AG09319 (cell line): ENCODE measurements at regions not wholly inside any gene's neighbourhood (a gene's known extent, or its start where the extent isn't known, plus 50 kb on each side); places are given as distances from the start of the nearest gene placed in this dataset.

Experiments
- DNase-seq: peaks from one replicate; pipeline ENCODE4 v3.0.0-alpha.2; 2010; ENCODE audit warnings: low read depth; ENCODE audit errors: extremely low read depth
- TF ChIP-seq, protein P1 (sequence below): IDR thresholded peaks from 2 replicates; pipeline ENCODE4 v1.5.1; 2011; ENCODE audit warnings: low read depth, mild to moderate bottlenecking, inconsistent platforms, low read length, moderate library complexity

DNA sequence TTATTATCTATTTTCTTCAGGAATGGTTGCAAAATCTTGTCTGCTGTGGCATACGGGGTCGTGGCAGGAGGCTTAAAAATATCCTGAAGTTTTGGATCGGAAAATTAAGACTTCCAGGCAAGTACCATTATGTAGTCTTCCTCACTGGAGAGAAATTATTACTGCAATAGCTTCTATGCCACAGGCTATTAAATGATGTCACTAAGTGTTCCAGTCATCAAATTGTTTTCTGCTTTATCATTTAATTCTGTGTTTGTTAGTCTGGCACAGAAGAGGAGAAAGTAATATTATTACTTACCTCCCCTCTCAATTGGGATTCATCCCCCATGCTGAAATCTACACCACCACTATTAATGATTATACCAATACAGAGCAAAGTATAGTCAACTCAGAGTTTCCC lies 378.2 kb upstream of the ALCAM start:
- TF ChIP-seq, protein P1, sequence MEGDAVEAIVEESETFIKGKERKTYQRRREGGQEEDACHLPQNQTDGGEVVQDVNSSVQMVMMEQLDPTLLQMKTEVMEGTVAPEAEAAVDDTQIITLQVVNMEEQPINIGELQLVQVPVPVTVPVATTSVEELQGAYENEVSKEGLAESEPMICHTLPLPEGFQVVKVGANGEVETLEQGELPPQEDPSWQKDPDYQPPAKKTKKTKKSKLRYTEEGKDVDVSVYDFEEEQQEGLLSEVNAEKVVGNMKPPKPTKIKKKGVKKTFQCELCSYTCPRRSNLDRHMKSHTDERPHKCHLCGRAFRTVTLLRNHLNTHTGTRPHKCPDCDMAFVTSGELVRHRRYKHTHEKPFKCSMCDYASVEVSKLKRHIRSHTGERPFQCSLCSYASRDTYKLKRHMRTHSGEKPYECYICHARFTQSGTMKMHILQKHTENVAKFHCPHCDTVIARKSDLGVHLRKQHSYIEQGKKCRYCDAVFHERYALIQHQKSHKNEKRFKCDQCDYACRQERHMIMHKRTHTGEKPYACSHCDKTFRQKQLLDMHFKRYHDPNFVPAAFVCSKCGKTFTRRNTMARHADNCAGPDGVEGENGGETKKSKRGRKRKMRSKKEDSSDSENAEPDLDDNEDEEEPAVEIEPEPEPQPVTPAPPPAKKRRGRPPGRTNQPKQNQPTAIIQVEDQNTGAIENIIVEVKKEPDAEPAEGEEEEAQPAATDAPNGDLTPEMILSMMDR: no peak
- DNase-seq: no peak

DNA sequence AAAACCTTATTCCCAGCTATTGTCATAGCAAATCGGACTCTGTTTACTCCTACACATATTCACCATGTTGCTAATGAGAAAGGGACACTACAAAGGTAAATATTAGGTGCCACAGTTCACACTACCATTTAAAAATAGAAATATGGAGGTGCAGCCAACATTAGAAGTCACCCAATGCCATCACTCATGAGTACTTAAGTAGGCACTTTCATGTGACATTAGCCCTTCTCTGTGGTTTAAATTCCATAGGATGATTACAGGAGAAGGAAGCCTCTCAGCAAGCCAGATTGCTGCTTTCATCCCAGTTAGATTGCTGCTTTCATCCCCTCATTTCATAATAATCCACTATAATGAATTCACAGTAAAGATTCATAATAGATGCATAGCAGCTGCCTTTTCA lies 376.8 kb upstream of the ALCAM start:
- no peak for DNase-seq
- TF ChIP-seq, protein P1: no peak

DNA sequence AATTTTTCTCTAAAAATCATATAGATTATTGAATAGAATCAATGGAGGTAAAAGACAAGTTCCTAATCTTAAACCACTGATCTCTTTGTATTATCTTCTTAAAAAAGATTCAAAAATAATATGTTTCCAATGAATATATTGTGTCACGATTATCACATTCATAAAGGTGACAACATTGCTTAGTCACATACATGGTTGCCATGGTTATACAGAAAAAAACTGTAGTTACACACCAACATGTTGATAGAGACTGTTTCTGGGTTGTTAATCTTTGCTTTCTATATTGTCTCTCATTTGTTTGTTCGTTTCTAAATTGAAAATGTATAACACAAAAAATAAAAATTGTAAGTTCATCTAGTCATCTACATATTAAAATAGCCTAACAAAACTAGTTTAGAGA lies 376.0 kb upstream of the ALCAM start:
- no peak for DNase-seq
- TF ChIP-seq, protein P1: no peak

DNA sequence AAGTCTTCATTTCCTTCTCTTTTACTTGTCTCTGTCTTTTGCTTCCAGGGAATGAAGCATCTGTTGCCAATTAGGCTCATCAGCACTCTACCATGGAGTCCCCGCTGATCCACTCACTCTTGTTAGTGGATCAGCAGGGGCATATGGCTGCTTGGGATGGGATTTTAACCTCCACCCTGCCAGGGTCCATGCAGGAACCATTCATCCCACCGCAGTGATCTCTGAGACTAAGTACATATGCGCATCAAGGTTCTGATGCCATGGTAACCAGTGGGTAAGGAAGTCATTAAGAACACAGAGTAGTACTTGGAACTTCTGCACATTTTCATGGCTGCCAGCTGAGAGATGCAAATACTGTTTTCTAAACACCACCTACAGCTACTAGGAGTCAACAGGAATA lies 374.0 kb upstream of the ALCAM start:
- TF ChIP-seq, protein P1: no peak
- DNase-seq: no peak

DNA sequence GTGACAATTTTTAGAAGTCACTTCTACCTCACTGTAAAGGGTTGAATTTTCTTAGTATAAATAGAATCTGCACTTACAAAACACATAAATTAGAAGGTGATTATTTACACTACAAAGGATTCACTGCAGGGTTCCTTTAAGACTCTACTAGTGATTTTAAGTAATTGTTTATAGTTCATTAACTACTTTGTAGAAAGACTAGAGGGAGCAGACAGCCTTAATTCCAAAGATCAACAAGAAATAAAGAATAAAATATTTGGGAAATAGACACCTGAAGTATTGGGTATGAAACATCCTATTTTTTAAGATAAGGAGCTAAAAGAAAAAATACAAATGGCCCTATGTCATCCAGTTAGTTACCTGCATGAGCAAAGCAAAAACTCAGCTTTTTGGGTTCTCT lies 360.5 kb upstream of the ALCAM start:
- TF ChIP-seq, protein P1: no peak
- DNase-seq: no peak

DNA sequence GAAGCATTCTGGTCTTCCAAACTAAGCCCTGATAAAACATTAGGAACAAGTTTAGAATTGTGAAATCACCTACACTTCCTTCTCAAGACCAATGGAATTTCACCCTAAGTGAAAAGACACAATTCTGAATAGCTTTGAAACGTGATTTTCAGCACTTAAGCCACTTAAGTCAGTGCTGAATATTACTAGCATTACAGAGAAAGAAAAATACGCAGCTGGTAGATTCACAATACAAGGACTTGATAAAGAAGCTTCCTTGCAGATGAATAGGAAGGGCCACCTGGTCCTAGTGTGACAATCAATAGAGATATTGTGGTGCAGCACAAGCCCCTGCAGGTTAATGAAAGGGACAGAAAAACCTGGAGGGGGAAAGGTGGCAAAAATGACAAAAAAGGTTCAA lies 353.1 kb upstream of the ALCAM start:
- TF ChIP-seq, protein P1: no peak
- DNase-seq: no peak

DNA sequence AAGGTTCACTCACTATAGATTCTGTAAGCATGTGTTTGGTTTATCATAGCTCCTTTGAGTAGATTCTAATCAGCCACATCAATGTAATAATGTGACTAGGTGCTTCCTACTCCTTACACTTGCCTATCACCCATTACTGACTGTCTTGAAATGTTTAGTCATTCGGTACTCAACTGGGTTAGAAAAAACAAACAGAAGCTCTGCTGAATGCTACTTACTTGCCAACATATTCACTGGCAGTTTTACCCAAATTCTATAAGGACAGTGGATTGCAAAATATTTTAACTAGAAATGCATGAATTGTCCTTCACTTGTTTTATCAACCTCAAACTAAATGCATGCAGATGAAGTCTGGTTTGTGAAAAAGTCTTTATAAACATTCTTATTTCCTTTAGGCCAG lies 352.1 kb upstream of the ALCAM start:
- no peak for DNase-seq
- TF ChIP-seq, protein P1: no peak
